ENCODE measurements at regions not wholly inside any gene's neighbourhood (a gene's known extent, or its start where the extent isn't known, plus 50 kb on each side); places are given as distances from the start of the nearest gene placed in this dataset.

- no peak for DNase-seq (ENCODE audit: low spot score)
- no peaks in the 10 kb centered on the region for H3K9me3 ChIP-seq (ENCODE audit: severe bottlenecking)
- ATAC-seq (ENCODE audit: low read depth), result no peak
- no peak for TF ChIP-seq CTCF (IDR thresholded peaks at IDR 0.05; ENCODE audit: poor library complexity, severe bottlenecking)
- H3K4me3 ChIP-seq (ENCODE audit: severe bottlenecking), result no peak overlapping the region
- no peak overlapping the region for H3K27ac ChIP-seq (ENCODE audit: poor library complexity, severe bottlenecking)
- H3K4me1 ChIP-seq (ENCODE audit: insufficient read depth, poor library complexity, severe bottlenecking), result no peaks in the 10 kb centered on the region
- H3K36me3 ChIP-seq (ENCODE audit: low read depth), result no peaks in the 10 kb centered on the region
- H3K27me3 ChIP-seq (ENCODE audit: insufficient read depth, poor library complexity, severe bottlenecking), result no peaks in the 10 kb centered on the region
Observed at GRCh38 chr15:95288626-95289025, 1041.9 kb upstream of the NR2F2 start.

GRCh38 chr15:95290176-95290974 lies 1040.1 kb upstream of the NR2F2 start:
- no peak overlapping the region for H3K4me3 ChIP-seq (ENCODE audit: severe bottlenecking)
- H3K27me3 ChIP-seq (ENCODE audit: insufficient read depth, poor library complexity, severe bottlenecking), result no peaks in the 10 kb centered on the region
- DNase-seq (ENCODE audit: low spot score) (no peak), ATAC-seq (ENCODE audit: low read depth) (no peak)
- H3K9me3 ChIP-seq (ENCODE audit: severe bottlenecking), result no peaks in the 10 kb centered on the region
- no peaks in the 10 kb centered on the region for H3K4me1 ChIP-seq (ENCODE audit: insufficient read depth, poor library complexity, severe bottlenecking)
- no peaks in the 10 kb centered on the region for H3K36me3 ChIP-seq (ENCODE audit: low read depth)
- no peak for TF ChIP-seq CTCF (IDR thresholded peaks at IDR 0.05; ENCODE audit: poor library complexity, severe bottlenecking)
- no peak overlapping the region for H3K27ac ChIP-seq (ENCODE audit: poor library complexity, severe bottlenecking)

- peak; percentile 96 for TF ChIP-seq CTCF (IDR thresholded peaks at IDR 0.05; ENCODE audit: poor library complexity, severe bottlenecking)
- Histone ChIP-seq H3K27ac (ENCODE audit: poor library complexity, severe bottlenecking) (no peak overlapping the region), H3K4me3 (ENCODE audit: severe bottlenecking) (no peak overlapping the region), H3K27me3 (ENCODE audit: insufficient read depth, poor library complexity, severe bottlenecking) (no peaks in the 10 kb centered on the region), H3K4me1 (ENCODE audit: insufficient read depth, poor library complexity, severe bottlenecking) (no peaks in the 10 kb centered on the region), H3K9me3 (ENCODE audit: severe bottlenecking) (no peaks in the 10 kb centered on the region), H3K36me3 (ENCODE audit: low read depth) (no peaks in the 10 kb centered on the region)
- peak; percentile 68 for ATAC-seq (ENCODE audit: low read depth)
- DNase-seq (ENCODE audit: low spot score), result no peak
Observed at GRCh38 chr15:95291898-95292472, 1038.5 kb upstream of the NR2F2 start.

- Histone ChIP-seq H3K27ac (ENCODE audit: poor library complexity, severe bottlenecking) (no peak overlapping the region), H3K36me3 (ENCODE audit: low read depth) (no peaks in the 10 kb centered on the region), H3K9me3 (ENCODE audit: severe bottlenecking) (no peaks in the 10 kb centered on the region), H3K4me3 (ENCODE audit: severe bottlenecking) (no peak overlapping the region), H3K27me3 (ENCODE audit: insufficient read depth, poor library complexity, severe bottlenecking) (no peaks in the 10 kb centered on the region), H3K4me1 (ENCODE audit: insufficient read depth, poor library complexity, severe bottlenecking) (no peaks in the 10 kb centered on the region)
- DNase-seq (ENCODE audit: low spot score), result no peak
- peak; percentile 48; the same call in 1 of the 3 replicates for ATAC-seq (ENCODE audit: low read depth)
- TF ChIP-seq CTCF (IDR thresholded peaks at IDR 0.05; ENCODE audit: poor library complexity, severe bottlenecking), result no peak
Observed at GRCh38 chr15:95292785-95293450, 1037.6 kb upstream of the NR2F2 start.
